Stimulated activated CD4-positive, alpha-beta T cell treated with anti-CD3 and anti-CD28 coated beads, TNF-alpha, amount 100 ng/mL, for 1 hour (primary cell): ENCODE measurements at regions not wholly inside any gene's neighbourhood (a gene's known extent, or its start where the extent isn't known, plus 50 kb on each side); places are given as distances from the start of the nearest gene placed in this dataset.
"Not testable (repeated sequence)": the region's sequence is repeated elsewhere in the genome, so short reads cannot be mapped to it uniquely, and the experiment has no call there.

Source experiments
- DNase-seq, 3 donors: peaks; one replicate each; pipeline ENCODE4 v3.0.0-alpha.2; 2020; ENCODE audit warnings: low read depth in 3 of 3, low spot score in 1 of 3

DNA sequence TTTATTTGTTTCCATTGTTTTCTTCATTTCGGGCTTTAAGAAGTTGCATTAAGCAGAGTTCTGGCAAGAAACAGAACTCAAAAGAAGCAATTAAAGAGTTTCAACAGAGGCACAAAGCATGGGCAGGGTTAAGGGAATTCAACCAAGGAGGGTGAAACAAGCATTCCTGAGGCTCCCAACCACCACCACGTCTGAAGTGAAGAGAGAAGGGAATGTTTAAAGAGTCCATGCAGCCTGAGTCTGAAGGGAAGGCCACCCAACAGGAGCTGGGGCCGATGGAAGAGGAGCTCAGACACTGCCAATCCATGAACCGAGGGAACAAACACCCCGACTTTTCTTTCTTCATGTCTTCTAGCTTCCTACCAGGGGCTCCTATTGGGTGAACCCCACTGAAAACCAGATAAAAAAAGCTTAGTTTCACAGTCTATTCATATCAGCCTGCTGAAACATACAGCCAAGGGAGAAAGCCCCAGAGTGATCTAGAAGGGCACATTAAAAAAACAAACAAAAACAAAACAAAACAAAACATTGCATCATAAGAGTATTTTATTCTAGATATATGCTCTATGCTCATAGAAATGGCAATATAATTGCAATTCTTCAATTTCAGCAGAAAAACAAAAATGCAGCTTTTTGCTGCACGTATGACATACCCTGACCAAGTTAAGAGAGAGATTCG is 592.1 kb downstream of the TTLL7 start:
- DNase-seq = not testable (repeated sequence)

DNA sequence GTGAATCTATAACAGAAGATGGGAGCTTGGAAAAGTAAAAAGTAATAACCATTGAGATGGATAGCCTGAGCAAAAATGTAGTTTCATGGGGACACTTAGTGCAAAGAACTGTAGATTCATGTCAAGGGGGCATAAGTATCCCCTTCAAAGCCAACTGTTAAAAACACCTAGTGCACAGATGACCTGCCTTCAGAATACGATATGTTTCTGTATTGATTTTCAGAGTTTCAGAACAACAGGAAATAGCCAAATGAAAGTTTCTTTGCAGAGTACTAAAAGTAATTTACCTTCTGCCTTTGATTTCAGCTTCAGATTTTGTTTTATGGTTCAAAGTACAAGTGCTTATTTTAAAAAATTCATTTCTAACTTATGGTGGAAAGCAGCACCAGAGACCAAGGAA is 593.1 kb downstream of the TTLL7 start:
- DNase-seq = not testable (repeated sequence)

DNA sequence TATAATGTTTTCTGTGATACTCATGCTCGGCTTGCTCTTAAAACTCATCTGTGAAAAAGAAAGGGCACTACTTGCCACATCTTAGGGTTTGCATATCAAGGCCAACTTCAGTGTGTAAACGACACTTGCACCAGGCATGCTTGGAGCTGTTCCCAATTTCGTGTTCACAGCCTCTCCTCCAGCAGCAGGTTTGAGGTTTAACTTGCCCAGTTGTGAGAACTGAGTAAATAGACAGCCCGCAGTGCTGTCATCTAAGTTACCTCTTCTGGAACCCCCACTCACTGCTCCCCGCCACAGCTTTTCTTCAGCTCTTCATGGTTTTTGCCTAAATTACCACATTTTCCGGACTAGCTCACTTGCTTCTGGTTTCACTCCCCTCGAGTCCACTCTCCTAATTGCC is 595.4 kb downstream of the TTLL7 start:
- DNase-seq = not testable (repeated sequence)

DNA sequence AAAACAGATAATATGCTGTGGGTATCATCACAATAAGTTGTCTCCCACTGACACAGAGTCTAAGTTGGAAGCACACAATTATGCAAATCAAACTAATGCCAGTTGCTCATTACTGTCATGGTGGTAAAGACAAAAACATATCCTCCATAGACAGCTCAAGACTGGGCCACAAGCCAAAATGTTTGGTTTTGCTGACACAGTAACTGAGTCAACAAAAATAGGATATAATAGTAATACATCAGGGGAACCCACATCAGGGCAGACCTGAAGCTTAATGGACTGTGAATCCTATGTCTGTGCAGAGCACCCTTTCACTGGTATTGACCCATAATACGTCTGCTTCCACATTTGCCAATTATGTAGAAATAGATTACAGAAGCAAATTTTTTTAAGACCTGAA is 597.8 kb downstream of the TTLL7 start:
- not testable (repeated sequence) for DNase-seq

DNA sequence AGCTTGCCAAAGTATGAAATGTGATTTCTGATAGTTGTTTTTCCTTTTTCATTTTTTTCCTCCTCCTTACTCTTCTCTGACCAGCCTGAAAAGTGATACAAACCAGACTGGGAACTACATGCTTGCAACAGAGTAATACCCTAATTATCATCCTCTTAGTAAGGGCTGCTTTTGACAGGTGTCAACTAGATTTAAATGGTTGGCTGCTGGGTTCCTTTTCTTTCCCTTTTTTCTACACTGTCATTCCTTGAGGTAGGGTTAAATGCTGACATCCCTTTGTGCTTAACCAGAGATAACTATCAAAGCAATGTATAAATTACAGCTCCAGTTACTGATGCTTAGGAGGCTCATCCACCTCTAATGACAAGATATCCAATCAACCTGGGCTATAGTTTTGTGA is 598.8 kb downstream of the TTLL7 start:
- not testable (repeated sequence) for DNase-seq

DNA sequence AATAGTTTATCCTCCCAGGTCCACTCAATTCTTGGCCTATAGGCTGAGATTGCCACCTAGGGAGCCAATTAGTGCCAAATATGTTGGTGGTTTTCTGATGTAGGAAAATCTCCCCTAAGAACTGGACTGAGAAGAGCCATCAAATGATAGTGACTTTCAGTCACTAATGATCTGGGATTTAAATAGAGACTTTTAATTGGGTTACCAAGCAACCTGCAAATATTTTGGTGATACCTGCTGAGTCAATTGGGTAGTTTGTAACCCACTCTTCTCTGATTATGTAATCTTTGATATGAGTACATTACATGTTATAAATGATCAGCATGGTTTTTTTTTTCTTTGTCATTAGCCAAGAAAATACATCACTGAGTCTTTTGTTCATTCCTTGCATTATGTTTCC is 600.8 kb downstream of the TTLL7 start:
- not testable (repeated sequence) for DNase-seq

DNA sequence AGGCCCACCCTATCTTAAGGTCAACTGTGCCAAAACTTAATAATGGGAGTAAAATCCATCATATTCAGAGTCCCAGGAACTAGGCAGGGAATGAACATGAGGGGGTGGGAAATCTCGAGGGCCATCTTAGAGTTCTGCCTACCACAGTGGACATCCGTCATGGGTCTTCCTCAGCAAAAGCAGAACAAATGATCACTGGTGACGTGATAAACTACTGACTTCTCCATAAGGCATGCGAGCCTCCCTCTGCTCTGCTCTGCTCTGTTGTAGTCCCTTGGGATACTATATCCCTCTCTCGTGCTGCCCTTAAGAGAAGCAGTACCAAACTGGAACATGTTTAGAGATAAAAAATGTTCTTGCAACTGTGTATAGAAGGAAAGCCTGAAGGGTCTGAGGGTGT is 603.8 kb downstream of the TTLL7 start:
- not testable (repeated sequence) for DNase-seq

DNA sequence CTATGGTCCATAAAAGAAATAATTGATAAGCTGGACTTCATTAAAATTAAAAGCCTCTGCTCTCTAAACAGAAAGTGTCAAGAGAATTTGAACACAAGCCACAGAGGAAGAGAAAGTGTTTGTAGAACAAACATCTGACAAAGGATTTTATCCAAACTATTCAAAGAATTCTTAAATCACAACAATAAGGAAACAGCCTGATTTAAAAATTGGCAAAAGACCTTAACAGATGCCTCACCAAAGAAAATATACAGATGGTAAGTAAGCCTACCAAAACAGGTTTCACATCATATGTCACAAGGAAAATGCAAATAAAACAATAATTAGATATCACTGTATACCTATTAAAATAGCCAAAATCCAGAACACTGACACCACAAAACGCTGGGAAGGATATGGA is 612.0 kb downstream of the TTLL7 start:
- DNase-seq = not testable (repeated sequence)

DNA sequence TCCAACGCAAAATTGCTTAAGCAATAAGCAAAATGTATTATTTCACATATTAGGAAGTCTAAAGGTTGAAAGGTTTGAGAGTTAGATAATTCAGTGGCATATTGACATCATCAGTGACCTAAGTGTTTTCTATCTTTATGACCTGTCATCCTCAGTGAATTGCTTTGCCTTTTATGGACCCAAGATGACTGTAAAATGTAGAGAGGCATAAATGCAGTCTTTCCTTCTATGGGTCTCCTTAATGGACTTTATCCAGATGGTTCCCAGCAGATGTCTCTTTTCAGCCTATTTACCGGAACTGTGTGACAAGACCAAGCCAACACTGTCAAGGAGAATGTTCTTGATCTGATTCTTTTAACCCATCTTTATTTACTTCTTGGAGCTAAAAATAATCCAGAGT is 615.8 kb downstream of the TTLL7 start:
- not testable (repeated sequence) for DNase-seq

DNA sequence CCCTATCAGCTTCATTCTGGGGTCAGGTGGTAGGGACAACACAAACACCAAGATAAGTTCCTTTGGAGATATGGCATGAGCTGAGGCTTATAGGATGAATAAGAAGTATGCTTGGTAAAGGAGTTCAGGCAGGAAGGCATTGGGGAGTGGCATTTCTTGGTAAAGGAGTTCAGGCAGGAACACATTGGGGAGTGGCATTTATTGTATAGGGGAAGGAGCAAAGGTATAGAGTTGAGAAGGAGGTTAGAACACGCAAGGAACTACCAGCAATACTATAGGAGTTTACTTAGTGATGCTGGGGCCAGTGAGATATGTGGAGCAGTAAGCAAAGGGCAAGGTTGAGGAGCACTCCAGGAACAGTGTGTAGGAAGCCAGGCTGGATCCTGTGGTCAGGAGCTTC is 625.9 kb downstream of the TTLL7 start:
- not testable (repeated sequence) for DNase-seq

DNA sequence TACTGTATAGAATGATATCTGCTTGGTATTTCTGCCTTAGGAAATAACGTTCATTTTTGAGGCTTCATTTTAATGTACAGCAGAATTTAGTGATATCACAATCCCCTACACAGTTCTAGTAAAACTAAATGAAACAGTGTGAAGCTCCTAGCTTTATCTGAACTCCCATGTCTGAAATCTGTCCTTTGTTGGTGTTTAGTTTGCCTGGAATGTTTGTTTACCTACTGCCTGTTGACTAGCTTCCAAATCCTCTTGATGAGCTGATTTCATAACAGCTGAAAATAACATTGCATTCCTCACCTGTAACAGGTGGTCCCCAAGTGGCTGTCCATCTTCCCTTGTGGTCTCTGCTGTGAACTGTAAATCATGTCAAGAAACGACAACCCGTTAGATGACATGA is 629.1 kb downstream of the TTLL7 start:
- not testable (repeated sequence) for DNase-seq

DNA sequence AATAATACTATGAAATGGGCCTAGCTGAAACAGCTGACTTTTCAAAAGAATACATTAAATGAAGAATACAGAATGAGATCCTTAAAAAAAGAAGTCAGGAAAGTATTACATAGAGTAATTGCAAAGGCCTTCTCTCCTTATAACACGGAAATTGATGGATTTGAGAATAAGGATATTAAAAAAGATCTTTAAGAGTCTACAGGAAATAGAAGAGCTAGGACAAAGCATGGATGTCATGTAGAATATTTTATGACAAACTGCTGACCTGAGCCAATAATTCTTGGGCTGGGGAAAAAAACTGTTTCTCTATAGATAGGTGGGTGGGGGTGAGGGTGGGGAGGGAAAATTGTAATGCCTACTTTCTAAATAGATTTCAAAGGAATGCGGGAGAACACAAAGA is 633.6 kb downstream of the TTLL7 start:
- DNase-seq = not testable (repeated sequence)

DNA sequence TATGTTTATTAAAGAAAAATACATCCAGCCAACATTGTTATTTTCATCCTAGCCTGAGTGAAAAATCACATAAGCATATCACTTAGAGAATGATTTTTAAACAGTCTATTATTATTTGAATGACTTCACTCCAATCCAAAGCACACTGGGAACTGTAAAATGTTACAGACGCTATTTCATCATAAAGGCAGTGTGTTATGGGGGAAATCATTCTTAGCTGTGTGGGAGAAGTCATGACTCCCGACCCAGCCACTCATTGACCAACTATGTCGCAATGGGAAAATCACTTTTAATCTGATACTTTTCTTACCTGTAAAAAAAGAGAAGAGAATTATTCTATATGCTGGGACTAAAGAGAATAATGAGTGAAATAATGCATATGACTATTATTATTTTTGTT is 653.6 kb downstream of the TTLL7 start:
- DNase-seq = not testable (repeated sequence)

DNA sequence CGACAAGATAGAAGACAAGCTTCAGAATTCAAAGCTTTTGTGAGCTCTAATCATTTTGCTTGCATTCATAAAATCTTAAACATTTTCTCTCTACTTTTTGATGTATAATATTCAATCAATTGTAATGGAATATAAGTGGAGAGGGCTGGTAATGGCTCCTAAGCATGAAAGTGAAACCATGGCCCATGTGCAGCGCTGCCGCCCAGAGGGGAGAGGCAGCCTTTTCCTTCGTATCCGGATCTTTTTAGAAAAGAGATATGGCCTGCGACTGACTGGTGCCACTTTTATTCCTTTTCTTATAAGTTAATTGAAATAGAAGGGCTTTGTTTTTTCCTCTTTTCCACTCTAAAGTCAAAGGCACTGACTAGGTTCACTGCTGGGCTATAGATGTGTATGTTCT is 655.2 kb downstream of the TTLL7 start:
- not testable (repeated sequence) for DNase-seq

DNA sequence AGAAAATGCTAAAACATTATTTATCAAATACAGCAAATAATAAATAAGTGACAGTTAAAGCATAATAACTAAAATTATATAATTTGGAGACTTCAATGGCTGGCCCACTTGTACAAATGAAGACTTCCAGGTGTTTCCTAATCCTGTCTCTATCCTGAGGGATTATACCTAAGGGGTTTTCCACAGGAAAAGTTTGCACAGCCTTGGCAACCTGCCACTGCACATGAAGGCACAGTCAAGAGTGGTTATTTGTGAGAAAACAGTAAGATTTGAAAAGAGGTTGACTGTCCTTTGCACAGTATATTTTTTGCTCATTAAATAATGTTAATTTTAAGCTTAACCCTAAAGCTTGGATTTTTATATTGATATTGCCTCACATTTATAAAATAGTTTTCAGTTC is 655.9 kb downstream of the TTLL7 start:
- DNase-seq = not testable (repeated sequence)

DNA sequence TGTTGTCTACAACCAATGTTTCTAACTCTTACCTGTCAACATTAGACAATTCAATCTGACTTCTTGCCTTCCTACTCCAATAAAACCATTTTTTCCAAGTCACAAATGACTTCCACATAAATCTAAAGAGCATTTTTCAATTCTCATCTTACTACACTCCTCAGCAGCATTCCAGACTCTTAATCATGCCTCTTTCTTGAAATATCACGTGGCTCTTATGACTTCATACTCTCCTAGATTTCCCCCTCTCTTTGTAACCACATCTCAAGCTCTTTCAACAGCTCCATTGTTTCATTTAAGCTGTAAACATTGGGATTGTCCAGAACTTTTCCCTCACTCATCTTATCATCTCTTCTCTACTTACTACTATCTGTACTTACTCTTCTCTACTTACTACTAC is 666.6 kb downstream of the TTLL7 start:
- DNase-seq = not testable (repeated sequence)

DNA sequence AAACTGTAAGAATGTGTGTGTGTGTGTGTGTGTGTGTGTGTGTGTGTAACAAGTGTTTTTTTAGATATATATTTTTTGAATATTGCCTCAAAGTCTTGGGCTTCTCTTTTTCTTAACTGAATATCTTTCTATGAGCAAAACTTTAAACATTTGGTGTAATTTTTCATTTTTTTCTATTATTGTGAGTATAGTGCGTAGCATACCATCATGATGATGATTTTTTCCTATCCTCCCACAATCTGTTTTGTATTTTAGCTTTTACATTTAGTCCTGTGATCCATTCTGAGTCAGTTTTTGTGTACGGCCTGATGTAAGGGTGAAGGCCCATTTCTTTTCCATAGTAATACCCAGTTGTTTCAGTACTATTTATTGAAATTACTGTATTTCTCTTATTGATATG is 680.6 kb downstream of the TTLL7 start:
- no peak for DNase-seq

DNA sequence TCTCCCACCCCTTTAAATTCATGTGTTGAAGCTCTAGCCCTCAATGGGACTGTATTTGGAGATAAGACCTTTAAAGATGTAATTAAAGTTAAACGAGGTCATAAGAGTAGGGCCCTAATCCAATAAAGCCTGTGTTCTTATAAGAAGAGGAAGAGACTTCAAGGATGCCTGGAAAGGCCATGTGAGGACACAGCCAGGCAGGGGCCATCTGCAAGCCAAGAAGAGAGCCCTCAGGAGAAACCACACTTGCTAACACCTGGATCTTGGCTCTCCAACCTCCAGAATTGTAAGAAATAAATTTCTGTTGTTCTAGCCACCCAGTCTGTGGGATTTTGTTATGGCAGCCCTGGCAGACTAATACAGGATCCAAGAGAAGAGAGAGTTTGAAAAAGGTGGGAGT is 683.5 kb downstream of the TTLL7 start:
- not testable (repeated sequence) for DNase-seq

DNA sequence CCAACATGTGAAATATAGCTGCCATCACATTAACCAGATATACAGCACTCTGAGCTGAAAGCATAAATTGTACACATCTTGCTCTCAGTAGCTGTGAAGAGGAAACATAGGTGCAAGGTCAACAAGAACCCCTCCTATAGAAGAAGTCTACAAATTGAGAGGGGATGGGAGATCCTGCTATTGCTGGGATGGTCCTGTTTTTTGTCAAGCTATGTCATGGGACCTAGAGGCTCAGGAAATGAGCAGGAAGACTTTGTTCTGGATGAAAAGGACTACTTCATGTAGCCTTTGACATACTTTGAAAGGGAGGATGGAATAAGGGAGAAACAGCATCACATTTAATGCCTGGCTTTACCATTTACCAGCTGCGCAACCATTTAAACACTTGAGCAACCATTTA is 688.8 kb downstream of the TTLL7 start:
- not testable (repeated sequence) for DNase-seq

DNA sequence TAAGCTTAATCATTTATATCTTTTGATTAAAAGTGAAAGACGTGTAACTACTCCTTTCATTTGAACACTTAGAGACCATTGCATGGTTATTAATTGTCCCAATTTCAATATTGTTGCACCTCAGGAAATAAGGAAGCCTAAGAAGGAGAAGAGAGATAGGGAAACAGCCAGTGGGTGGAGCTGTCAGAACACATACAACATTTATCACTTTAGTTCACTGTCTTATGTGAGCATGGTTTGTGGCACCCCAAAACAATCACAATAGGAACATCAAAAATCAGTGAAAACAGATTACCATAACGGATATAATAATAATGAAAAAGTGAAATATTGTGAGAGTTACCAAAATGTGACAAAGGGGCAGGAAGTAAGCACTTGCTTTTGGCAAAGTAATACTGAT is 689.9 kb downstream of the TTLL7 start:
- not testable (repeated sequence) for DNase-seq

DNA sequence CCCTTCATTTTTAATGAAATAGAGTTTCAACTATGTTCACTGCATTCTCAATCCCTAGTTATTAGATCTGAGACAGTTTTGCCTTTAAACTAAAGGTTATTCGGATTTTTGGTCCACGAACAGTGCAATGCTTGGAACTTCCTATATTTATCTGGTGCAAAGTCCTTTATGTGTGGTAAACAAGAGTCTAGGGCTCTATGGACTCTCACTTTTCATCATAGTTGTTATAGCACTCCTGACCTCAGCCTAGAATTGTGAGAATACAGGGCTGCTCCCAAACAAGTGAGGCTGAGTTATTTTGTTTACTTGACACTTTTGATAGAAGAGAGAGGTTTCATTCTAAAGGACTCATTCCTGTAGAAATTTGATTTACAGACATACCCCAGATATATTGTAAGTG is 692.1 kb downstream of the TTLL7 start:
- not testable (repeated sequence) for DNase-seq

DNA sequence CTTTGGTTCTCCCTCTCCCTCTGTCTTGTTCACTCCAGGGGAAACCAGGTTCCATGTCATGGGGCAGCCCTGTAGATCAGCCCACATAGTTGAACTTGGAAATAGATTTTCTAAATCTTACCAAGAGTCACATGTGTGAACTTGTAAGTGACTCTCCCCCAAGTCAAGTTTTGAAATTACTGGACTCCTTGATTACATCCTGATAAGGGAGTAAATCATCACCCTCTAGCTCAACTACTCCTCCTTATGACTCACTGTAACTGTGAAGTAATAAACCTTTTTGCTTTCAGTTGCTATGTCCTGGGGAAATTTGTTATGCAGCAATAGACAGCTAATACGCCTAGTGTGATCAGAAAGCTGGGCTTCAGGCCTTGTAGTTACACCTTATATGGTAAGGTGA is 703.3 kb downstream of the TTLL7 start:
- DNase-seq = not testable (repeated sequence)

DNA sequence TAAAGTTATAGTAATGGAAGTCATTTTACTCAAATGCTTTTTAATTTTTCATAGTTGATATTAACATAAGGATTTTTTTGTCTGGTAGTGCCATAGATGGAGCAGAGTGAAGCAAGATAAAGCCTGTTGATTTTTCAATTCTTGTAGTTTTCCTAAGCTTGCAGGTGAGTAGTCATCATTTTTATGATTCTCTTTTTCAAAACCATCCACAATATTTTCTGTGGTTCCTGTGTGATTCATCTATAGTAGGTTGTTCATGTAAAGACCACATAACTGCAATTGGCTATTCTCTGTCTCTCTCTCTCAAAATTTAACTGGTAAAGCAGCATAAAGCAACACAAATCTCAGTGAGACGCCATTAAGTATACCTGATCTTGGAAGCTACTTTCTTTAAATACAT is 711.5 kb downstream of the TTLL7 start:
- DNase-seq = not testable (repeated sequence)
